GM06990 (cell line): ENCODE measurements at regions not wholly inside any gene's neighbourhood (a gene's known extent, or its start where the extent isn't known, plus 50 kb on each side); places are given as distances from the start of the nearest gene placed in this dataset.

Experiments used
- DNase-seq: peaks from one replicate; pipeline ENCODE4 v3.0.0-alpha.2; 2011; ENCODE audit not compliant: insufficient read length; ENCODE audit errors: extremely low read depth
- H3K27me3 ChIP-seq: replicated peaks from 2 replicates; pipeline ENCODE4 v1.6.0; 2011; ENCODE audit warnings: low read length; ENCODE audit not compliant: control insufficient read depth, insufficient read depth
- H3K36me3 ChIP-seq: 2 replicates; pipeline ENCODE4 v1.5.1; 2011; ENCODE audit warnings: low read length; ENCODE audit not compliant: control insufficient read depth, insufficient read depth
- H3K4me3 ChIP-seq: replicated peaks from 2 replicates; pipeline ENCODE4 v1.5.1; 2011; ENCODE audit warnings: low read depth, mild to moderate bottlenecking, control low read depth, low read length
- TF ChIP-seq, protein P1 (sequence below): IDR thresholded peaks from 2 replicates; pipeline ENCODE4 v1.5.1; 2011; ENCODE audit warnings: low read length, control low read depth, mild to moderate bottlenecking, inconsistent platforms; ENCODE audit not compliant: insufficient read depth, poor library complexity, severe bottlenecking

DNA sequence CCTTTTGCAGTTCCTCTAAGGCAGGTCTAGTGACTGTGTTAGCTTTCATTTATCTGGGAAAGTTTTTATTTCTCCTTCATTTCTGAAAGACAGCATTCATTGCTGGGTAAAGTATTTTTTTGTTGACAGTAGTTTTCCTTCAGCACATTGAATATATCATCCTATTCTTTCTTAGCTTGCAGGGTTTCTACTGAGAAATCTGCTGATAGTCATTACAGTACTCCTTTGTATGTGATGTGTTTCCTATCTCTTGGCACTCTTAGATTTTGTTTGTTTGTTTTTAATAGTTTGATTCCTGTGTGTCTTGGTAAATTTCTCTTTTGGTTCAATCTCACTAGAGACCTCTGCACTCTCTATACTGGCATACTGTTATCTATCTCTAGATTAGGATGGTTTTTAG is 1667.9 kb downstream of the SLITRK1 start:
- TF ChIP-seq, protein P1, sequence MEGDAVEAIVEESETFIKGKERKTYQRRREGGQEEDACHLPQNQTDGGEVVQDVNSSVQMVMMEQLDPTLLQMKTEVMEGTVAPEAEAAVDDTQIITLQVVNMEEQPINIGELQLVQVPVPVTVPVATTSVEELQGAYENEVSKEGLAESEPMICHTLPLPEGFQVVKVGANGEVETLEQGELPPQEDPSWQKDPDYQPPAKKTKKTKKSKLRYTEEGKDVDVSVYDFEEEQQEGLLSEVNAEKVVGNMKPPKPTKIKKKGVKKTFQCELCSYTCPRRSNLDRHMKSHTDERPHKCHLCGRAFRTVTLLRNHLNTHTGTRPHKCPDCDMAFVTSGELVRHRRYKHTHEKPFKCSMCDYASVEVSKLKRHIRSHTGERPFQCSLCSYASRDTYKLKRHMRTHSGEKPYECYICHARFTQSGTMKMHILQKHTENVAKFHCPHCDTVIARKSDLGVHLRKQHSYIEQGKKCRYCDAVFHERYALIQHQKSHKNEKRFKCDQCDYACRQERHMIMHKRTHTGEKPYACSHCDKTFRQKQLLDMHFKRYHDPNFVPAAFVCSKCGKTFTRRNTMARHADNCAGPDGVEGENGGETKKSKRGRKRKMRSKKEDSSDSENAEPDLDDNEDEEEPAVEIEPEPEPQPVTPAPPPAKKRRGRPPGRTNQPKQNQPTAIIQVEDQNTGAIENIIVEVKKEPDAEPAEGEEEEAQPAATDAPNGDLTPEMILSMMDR = no peak
- no peak overlapping the region for H3K4me3 ChIP-seq

DNA sequence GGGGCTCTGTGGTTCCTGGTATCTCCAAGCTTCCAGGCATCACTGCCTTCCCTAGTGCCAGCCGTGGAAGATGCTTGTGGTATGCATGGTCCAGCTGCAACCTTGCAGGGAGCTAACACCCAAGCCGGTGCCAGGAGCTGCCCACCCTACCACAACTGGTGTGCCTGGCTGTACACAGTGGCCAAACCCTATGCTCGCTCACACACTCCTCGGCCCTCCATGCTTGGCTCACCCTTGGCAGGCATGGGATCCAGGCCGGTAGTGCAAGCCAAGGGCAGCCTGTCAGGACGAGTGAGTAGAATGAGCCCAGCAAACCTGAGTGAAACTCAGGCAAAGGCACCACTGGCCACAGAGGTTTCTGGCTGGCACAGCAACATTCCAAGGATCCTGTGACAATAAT is 1676.0 kb downstream of the SLITRK1 start:
- H3K27me3 ChIP-seq = no peaks in the 10 kb centered on the region
- H3K36me3 ChIP-seq = no peaks in the 10 kb centered on the region
- TF ChIP-seq, protein P1 = no peak
- DNase-seq = no peak
- no peak overlapping the region for H3K4me3 ChIP-seq

More for the DNA sequence above, 1667.9 kb downstream of the SLITRK1 start:
- no peak for DNase-seq
- H3K36me3 ChIP-seq = no peaks in the 10 kb centered on the region
- no peaks in the 10 kb centered on the region for H3K27me3 ChIP-seq

DNA sequence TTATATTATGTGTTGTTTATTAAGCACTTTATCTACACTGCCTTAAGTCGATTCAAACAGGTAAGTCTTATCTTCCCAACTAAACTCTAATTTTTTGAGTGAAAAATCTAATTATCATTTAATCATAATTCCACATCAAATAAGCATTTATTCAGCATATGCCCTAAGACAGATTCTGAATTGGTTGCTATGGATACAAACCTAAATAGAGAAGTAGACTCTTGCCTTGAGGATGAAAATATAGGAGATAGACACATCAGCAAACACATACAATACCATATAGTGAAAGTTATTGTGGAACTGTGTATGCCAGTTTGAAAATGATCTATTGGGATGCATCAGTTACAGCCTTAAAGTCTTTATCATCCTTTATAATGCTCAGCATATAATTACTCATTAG is 1679.9 kb downstream of the SLITRK1 start:
- no peaks in the 10 kb centered on the region for H3K27me3 ChIP-seq
- DNase-seq = no peak
- no peak overlapping the region for H3K4me3 ChIP-seq
- H3K36me3 ChIP-seq = no peaks in the 10 kb centered on the region
- TF ChIP-seq, protein P1 = no peak

DNA sequence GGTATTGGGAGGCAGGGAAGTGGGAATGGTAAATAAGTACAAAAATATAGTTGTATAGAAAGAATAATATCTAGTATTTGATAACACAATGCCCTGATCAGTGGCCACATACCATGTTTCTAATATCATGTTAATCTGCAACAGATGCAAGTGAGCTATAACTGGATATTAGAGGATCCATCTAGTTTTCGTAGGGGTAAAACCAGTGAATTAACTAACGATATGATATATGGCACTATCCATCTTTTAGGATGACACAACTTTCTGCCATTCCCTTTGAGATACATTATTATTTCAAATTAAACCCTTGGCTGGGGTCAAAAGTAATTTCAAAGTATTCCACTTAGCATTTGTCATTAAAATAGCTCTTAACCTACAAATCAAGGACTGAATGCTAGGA is 1686.2 kb downstream of the SLITRK1 start:
- H3K4me3 ChIP-seq = no peak overlapping the region
- no peak for DNase-seq
- no peaks in the 10 kb centered on the region for H3K27me3 ChIP-seq
- no peaks in the 10 kb centered on the region for H3K36me3 ChIP-seq
- TF ChIP-seq, protein P1 = no peak

DNA sequence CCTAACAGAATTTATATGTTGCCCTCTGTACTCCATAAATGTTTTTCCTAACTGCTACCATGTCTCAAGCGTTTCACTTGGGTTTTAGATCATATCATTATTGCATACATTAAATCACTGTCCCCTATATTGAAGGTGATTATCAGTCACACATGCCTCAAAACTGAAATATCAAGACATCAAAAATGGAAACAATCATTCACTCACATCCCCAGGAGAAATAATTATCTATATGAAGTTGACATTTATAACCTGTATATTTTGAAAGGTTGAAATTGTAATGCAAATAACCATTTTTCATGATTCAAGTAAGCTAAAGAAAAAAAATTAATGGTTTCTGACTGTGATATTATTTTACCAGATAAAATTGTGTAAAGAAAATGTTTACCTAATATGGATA is 1695.0 kb downstream of the SLITRK1 start:
- DNase-seq = no peak
- H3K36me3 ChIP-seq = no peaks in the 10 kb centered on the region
- TF ChIP-seq, protein P1 = no peak
- no peaks in the 10 kb centered on the region for H3K27me3 ChIP-seq
- no peak overlapping the region for H3K4me3 ChIP-seq

DNA sequence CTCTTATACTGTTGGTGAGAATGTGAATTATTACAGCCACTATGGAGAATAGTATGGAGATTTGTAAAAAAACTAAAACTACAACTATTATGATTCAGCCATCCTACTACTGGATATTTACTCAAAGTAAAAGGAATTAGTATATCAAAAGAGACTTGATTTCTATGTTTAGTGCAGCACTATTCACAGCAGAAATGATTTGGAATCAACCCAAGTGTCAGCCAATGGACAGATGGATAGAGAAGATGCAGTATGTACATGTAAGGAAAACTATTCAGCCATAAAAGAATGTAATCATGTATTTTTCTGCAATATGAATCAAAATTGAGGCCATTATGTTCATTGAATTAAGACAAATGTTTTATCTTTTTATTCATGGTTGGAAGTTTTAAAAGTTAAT is 1705.5 kb downstream of the SLITRK1 start:
- no peaks in the 10 kb centered on the region for H3K27me3 ChIP-seq
- DNase-seq = no peak
- H3K4me3 ChIP-seq = no peak overlapping the region
- no peaks in the 10 kb centered on the region for H3K36me3 ChIP-seq
- TF ChIP-seq, protein P1 = no peak
